ENCODE measurements at regions not wholly inside any gene's neighbourhood (a gene's known extent, or its start where the extent isn't known, plus 50 kb on each side); places are given as distances from the start of the nearest gene placed in this dataset.

DNA sequence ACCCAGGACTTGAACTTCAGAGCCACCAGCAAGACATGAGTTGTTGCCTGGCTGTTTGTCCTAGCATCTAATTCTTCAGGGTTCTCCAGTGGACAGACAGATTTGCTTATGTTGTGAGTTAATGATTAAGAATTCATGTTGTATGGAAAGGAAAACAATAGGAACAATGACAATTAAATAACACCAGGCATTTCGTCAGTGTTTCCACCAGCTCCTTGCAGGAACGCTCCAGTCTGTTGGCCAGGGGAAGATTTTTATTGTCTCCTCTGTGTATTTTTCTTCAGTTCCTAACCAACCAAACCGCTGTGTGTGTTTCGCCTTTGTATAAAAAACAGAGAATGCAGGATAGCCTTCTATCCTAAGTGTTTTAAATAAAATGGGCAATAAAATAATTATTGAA lies 64.4 kb upstream of the PTGFR start:
- Histone ChIP-seq H3K9me3 (ENCODE audit: control insufficient read depth, insufficient read depth, low read depth, low read length) (no peaks in the 10 kb centered on the region), H3K4me1 (ENCODE audit: control insufficient read depth, insufficient read depth, low read length) (no peaks in the 10 kb centered on the region), H3K27ac (ENCODE audit: extremely low read depth, low read depth, low read length) (no peak overlapping the region), H3K4me3 (ENCODE audit: low read depth, low read length) (no peak overlapping the region), H3K36me3 (ENCODE audit: control insufficient read depth in 2 of 2, insufficient read depth in 1 of 2, low read length in 2 of 2) (no peaks in the 10 kb centered on the region)
- CTCF ChIA-PET, result interaction anchor here (0.5 to 0.6 kb wide), 2 partner anchors 25 to 69 kb away, joined by 3 read pairs; no protein-coding TSS in a partner anchor
- POLR2A ChIA-PET, result no interaction called here
- TF ChIP-seq ZNF37A (tag by site-specific recombination; IDR thresholded peaks at IDR 0.05), result no peak
- TF ChIP-seq, protein P1, sequence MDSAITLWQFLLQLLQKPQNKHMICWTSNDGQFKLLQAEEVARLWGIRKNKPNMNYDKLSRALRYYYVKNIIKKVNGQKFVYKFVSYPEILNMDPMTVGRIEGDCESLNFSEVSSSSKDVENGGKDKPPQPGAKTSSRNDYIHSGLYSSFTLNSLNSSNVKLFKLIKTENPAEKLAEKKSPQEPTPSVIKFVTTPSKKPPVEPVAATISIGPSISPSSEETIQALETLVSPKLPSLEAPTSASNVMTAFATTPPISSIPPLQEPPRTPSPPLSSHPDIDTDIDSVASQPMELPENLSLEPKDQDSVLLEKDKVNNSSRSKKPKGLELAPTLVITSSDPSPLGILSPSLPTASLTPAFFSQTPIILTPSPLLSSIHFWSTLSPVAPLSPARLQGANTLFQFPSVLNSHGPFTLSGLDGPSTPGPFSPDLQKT (IDR thresholded peaks at IDR 0.05; ENCODE audit: borderline replicate concordance, low read depth, low read length), result no peak
- no peak for TF ChIP-seq GLIS1 (tag by site-specific recombination; IDR thresholded peaks at IDR 0.05)
- no peak for TF ChIP-seq HOXD13 (CRISPR knock-in tag; IDR thresholded peaks at IDR 0.05; ENCODE audit: borderline replicate concordance)
- TF ChIP-seq ZNF549 (tag by site-specific recombination; IDR thresholded peaks at IDR 0.05), result no peak
- TF ChIP-seq GLI2 (tag by site-specific recombination; IDR thresholded peaks at IDR 0.05; ENCODE audit: borderline replicate concordance, low read depth), result no peak
- TF ChIP-seq ZNF274 (IDR thresholded peaks at IDR 0.05; ENCODE audit: low read length), result no peak
- no peak for TF ChIP-seq ZNF274 (tag by site-specific recombination; IDR thresholded peaks at IDR 0.05; ENCODE audit: borderline replicate concordance)
- TF ChIP-seq ZNF174 (tag by site-specific recombination; IDR thresholded peaks at IDR 0.05), result no peak
- no peak for TF ChIP-seq ZNF423 (tag by site-specific recombination; IDR thresholded peaks at IDR 0.05)

DNA sequence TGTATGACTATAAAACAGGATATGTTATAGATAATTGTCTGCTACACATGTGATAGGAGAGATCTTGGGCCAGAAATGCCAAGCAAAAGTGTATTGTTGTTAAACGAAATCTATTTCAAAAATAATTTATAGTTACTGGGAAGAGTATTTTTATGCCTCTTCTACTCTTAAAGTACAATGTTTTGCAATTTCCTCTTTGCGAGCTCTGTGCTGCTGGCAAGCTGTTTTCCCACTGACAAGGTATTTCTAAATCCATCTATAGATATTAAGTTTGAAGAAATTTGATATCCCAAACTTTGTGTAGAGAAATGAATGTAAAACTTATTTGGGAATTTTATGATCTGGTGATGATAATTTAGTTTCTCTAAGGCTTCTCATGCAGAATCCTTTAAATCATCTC lies 63.3 kb upstream of the PTGFR start:
- H3K36me3 ChIP-seq (ENCODE audit: control insufficient read depth in 2 of 2, insufficient read depth in 1 of 2, low read length in 2 of 2), result no peaks in the 10 kb centered on the region
- ChIA-PET CTCF (no interaction called here), POLR2A (no interaction called here)
- no peak overlapping the region for H3K27ac ChIP-seq (ENCODE audit: extremely low read depth, low read depth, low read length)
- no peaks in the 10 kb centered on the region for H3K4me1 ChIP-seq (ENCODE audit: control insufficient read depth, insufficient read depth, low read length)
- H3K4me3 ChIP-seq (ENCODE audit: low read depth, low read length), result no peak overlapping the region
- TF ChIP-seq ZNF350 (tag by site-specific recombination; IDR thresholded peaks at IDR 0.05) (no peak), ZNF324 (tag by site-specific recombination; IDR thresholded peaks at IDR 0.05) (no peak), ZNF184 (tag by site-specific recombination; IDR thresholded peaks at IDR 0.05) (no peak), ZNF214 (tag by site-specific recombination; IDR thresholded peaks at IDR 0.05; ENCODE audit: borderline replicate concordance) (no peak), ZNF404 (tag by site-specific recombination; IDR thresholded peaks at IDR 0.05) (no peak), ZFHX2 (tag by site-specific recombination; conservative IDR thresholded peaks at IDR 0.05) (no peak), SCRT1 (tag by site-specific recombination; IDR thresholded peaks at IDR 0.05; ENCODE audit: borderline replicate concordance) (no peak)
- TF ChIP-seq, protein P2, sequence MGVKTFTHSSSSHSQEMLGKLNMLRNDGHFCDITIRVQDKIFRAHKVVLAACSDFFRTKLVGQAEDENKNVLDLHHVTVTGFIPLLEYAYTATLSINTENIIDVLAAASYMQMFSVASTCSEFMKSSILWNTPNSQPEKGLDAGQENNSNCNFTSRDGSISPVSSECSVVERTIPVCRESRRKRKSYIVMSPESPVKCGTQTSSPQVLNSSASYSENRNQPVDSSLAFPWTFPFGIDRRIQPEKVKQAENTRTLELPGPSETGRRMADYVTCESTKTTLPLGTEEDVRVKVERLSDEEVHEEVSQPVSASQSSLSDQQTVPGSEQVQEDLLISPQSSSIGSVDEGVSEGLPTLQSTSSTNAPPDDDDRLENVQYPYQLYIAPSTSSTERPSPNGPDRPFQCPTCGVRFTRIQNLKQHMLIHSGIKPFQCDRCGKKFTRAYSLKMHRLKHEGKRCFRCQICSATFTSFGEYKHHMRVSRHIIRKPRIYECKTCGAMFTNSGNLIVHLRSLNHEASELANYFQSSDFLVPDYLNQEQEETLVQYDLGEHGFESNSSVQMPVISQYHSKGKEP (tag by site-specific recombination; IDR thresholded peaks at IDR 0.05), result no peak
- TF ChIP-seq, protein P3, sequence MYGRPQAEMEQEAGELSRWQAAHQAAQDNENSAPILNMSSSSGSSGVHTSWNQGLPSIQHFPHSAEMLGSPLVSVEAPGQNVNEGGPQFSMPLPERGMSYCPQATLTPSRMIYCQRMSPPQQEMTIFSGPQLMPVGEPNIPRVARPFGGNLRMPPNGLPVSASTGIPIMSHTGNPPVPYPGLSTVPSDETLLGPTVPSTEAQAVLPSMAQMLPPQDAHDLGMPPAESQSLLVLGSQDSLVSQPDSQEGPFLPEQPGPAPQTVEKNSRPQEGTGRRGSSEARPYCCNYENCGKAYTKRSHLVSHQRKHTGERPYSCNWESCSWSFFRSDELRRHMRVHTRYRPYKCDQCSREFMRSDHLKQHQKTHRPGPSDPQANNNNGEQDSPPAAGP (tag by site-specific recombination; IDR thresholded peaks at IDR 0.05), result no peak
- H3K9me3 ChIP-seq (ENCODE audit: control insufficient read depth, insufficient read depth, low read depth, low read length), result no peaks in the 10 kb centered on the region

DNA sequence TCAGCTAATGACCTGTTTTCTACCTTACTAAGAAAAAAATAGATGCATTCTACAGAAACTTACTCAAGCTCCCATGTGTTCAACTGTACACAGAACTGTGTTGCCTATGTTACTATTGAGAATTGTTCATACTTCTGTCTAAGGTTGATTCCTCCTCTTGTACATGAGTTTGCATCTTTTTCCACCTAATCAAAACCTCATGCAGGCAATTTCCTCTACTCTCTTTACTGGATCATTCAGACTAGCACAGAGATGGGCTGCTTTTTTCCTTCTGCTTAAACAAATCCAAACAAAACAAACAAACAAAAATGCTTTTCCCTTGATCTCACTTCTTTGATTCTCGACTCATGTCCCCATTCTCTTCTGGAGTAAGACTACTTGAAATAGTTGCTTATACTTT lies 58.8 kb upstream of the PTGFR start:
- POLR2A ChIA-PET, result no interaction called here
- no peaks in the 10 kb centered on the region for H3K4me1 ChIP-seq (ENCODE audit: control insufficient read depth, insufficient read depth, low read length)
- no peaks in the 10 kb centered on the region for H3K9me3 ChIP-seq (ENCODE audit: control insufficient read depth, insufficient read depth, low read depth, low read length)
- CTCF ChIA-PET, result no interaction called here
- H3K4me3 ChIP-seq (ENCODE audit: low read depth, low read length), result no peak overlapping the region
- no peaks in the 10 kb centered on the region for H3K36me3 ChIP-seq (ENCODE audit: control insufficient read depth in 2 of 2, insufficient read depth in 1 of 2, low read length in 2 of 2)
- H3K27ac ChIP-seq (ENCODE audit: extremely low read depth, low read depth, low read length), result no peak overlapping the region
- TF ChIP-seq OSR2 (tag by site-specific recombination; IDR thresholded peaks at IDR 0.05), result no peak
- no peak for TF ChIP-seq ZNF501 (tag by site-specific recombination; IDR thresholded peaks at IDR 0.05)
- TF ChIP-seq, protein P4, sequence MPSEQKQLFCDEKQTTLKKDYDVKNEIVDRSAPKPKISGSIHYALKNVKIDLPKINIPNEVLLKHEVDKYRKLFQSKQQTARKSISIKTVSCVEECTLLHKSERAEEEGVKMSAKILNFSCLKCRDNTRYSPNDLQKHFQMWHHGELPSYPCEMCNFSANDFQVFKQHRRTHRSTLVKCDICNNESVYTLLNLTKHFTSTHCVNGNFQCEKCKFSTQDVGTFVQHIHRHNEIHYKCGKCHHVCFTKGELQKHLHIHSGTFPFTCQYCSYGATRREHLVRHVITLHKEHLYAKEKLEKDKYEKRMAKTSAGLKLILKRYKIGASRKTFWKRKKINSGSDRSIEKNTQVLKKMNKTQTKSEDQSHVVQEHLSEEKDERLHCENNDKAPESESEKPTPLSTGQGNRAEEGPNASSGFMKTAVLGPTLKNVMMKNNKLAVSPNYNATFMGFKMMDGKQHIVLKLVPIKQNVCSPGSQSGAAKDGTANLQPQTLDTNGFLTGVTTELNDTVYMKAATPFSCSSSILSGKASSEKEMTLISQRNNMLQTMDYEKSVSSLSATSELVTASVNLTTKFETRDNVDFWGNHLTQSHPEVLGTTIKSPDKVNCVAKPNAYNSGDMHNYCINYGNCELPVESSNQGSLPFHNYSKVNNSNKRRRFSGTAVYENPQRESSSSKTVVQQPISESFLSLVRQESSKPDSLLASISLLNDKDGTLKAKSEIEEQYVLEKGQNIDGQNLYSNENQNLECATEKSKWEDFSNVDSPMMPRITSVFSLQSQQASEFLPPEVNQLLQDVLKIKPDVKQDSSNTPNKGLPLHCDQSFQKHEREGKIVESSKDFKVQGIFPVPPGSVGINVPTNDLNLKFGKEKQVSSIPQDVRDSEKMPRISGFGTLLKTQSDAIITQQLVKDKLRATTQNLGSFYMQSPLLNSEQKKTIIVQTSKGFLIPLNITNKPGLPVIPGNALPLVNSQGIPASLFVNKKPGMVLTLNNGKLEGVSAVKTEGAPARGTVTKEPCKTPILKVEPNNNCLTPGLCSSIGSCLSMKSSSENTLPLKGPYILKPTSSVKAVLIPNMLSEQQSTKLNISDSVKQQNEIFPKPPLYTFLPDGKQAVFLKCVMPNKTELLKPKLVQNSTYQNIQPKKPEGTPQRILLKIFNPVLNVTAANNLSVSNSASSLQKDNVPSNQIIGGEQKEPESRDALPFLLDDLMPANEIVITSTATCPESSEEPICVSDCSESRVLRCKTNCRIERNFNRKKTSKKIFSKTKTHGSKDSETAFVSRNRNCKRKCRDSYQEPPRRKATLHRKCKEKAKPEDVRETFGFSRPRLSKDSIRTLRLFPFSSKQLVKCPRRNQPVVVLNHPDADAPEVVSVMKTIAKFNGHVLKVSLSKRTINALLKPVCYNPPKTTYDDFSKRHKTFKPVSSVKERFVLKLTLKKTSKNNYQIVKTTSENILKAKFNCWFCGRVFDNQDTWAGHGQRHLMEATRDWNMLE (tag by site-specific recombination; conservative IDR thresholded peaks at IDR 0.05; ENCODE audit: low read depth), result no peak
- TF ChIP-seq ZNF404 (tag by site-specific recombination; IDR thresholded peaks at IDR 0.05), result no peak
- no peak for TF ChIP-seq ZNF354C (tag by site-specific recombination; IDR thresholded peaks at IDR 0.05; ENCODE audit: borderline replicate concordance, low read depth)
- TF ChIP-seq ZNF202 (tag by site-specific recombination; IDR thresholded peaks at IDR 0.05; ENCODE audit: borderline replicate concordance), result no peak
- TF ChIP-seq ZBTB17 (tag by site-specific recombination; IDR thresholded peaks at IDR 0.05), result no peak

All from HEK293 (cell line).